ENCODE measurements at regions not wholly inside any gene's neighbourhood (a gene's known extent, or its start where the extent isn't known, plus 50 kb on each side); places are given as distances from the start of the nearest gene placed in this dataset.
"Not testable (repeated sequence)": the region's sequence is repeated elsewhere in the genome, so short reads cannot be mapped to it uniquely, and the experiment has no call there.

GRCh38 chr16:17559394-17559793 is 88.6 kb upstream of the XYLT1 start:
- no peaks in the 10 kb centered on the region for H3K36me3 ChIP-seq (ENCODE audit: control insufficient read depth, insufficient read depth, low read length)
- H3K27ac ChIP-seq (ENCODE audit: low read depth, low read length, severe bottlenecking) = no peak overlapping the region
- H3K9me3 ChIP-seq (ENCODE audit: control insufficient read depth, low read length) = no peaks in the 10 kb centered on the region
- no peak overlapping the region for H3K4me3 ChIP-seq (ENCODE audit: extremely low read depth, insufficient read depth, low read length, poor library complexity, severe bottlenecking)
- H3K4me1 ChIP-seq (ENCODE audit: control insufficient read depth, insufficient read depth, low read length, poor library complexity, severe bottlenecking) = no peaks in the 10 kb centered on the region
- WGBS, 2 experiments (ENCODE audit: insufficient coverage in 2 of 2) = 83 to 95% methylated on average over 5 to 6 of the region's 6 CpGs

GRCh38 chr16:17557949-17558348 is 87.2 kb upstream of the XYLT1 start:
- WGBS, 2 experiments (ENCODE audit: insufficient coverage in 2 of 2) = 89 to 100% methylated on average over 3 to 4 of the region's 5 CpGs
- no peaks in the 10 kb centered on the region for H3K4me1 ChIP-seq (ENCODE audit: control insufficient read depth, insufficient read depth, low read length, poor library complexity, severe bottlenecking)
- no peaks in the 10 kb centered on the region for H3K36me3 ChIP-seq (ENCODE audit: control insufficient read depth, insufficient read depth, low read length)
- no peak overlapping the region for H3K4me3 ChIP-seq (ENCODE audit: extremely low read depth, insufficient read depth, low read length, poor library complexity, severe bottlenecking)
- H3K9me3 ChIP-seq (ENCODE audit: control insufficient read depth, low read length) = no peaks in the 10 kb centered on the region
- no peak overlapping the region for H3K27ac ChIP-seq (ENCODE audit: low read depth, low read length, severe bottlenecking)

- 88 to 94% methylated on average over 4 to 8 of the region's 10 CpGs for WGBS, 2 experiments (ENCODE audit: insufficient coverage in 2 of 2)
- Histone ChIP-seq H3K4me3 (ENCODE audit: extremely low read depth, insufficient read depth, low read length, poor library complexity, severe bottlenecking) (no peak overlapping the region), H3K4me1 (ENCODE audit: control insufficient read depth, insufficient read depth, low read length, poor library complexity, severe bottlenecking) (no peaks in the 10 kb centered on the region)
Observed at GRCh38 chr16:17557480-17557879, 86.7 kb upstream of the XYLT1 start.

GRCh38 chr16:17556276-17557052 is 85.7 kb upstream of the XYLT1 start:
- Histone ChIP-seq H3K4me3 (ENCODE audit: extremely low read depth, insufficient read depth, low read length, poor library complexity, severe bottlenecking) (no peak overlapping the region), H3K9me3 (ENCODE audit: control insufficient read depth, low read length) (no peaks in the 10 kb centered on the region), H3K36me3 (ENCODE audit: control insufficient read depth, insufficient read depth, low read length) (no peaks in the 10 kb centered on the region), H3K27ac (ENCODE audit: low read depth, low read length, severe bottlenecking) (no peak overlapping the region), H3K4me1 (ENCODE audit: control insufficient read depth, insufficient read depth, low read length, poor library complexity, severe bottlenecking) (no peaks in the 10 kb centered on the region)
- 41 to 48% methylated on average over 4 to 6 of the region's 7 CpGs for WGBS, 2 experiments (ENCODE audit: insufficient coverage in 2 of 2)

More at GRCh38 chr16:17557480-17557879, 86.7 kb upstream of the XYLT1 start:
- Histone ChIP-seq H3K9me3 (ENCODE audit: control insufficient read depth, low read length) (no peaks in the 10 kb centered on the region), H3K27ac (ENCODE audit: low read depth, low read length, severe bottlenecking) (no peak overlapping the region), H3K36me3 (ENCODE audit: control insufficient read depth, insufficient read depth, low read length) (no peaks in the 10 kb centered on the region)

GRCh38 chr16:17555176-17555575 is 84.4 kb upstream of the XYLT1 start:
- WGBS, 2 experiments (ENCODE audit: insufficient coverage in 2 of 2) = 90 to 100% methylated on average over 1 to 3 of the region's 5 CpGs
- Histone ChIP-seq H3K36me3 (ENCODE audit: control insufficient read depth, insufficient read depth, low read length) (no peaks in the 10 kb centered on the region), H3K4me3 (ENCODE audit: extremely low read depth, insufficient read depth, low read length, poor library complexity, severe bottlenecking) (no peak overlapping the region), H3K4me1 (ENCODE audit: control insufficient read depth, insufficient read depth, low read length, poor library complexity, severe bottlenecking) (no peaks in the 10 kb centered on the region), H3K27ac (ENCODE audit: low read depth, low read length, severe bottlenecking) (no peak overlapping the region), H3K9me3 (ENCODE audit: control insufficient read depth, low read length) (no peaks in the 10 kb centered on the region)

- Histone ChIP-seq H3K36me3 (ENCODE audit: control insufficient read depth, insufficient read depth, low read length) (no peaks in the 10 kb centered on the region), H3K9me3 (ENCODE audit: control insufficient read depth, low read length) (no peaks in the 10 kb centered on the region), H3K4me3 (ENCODE audit: extremely low read depth, insufficient read depth, low read length, poor library complexity, severe bottlenecking) (no peak overlapping the region), H3K4me1 (ENCODE audit: control insufficient read depth, insufficient read depth, low read length, poor library complexity, severe bottlenecking) (no peaks in the 10 kb centered on the region), H3K27ac (ENCODE audit: low read depth, low read length, severe bottlenecking) (no peak overlapping the region)
- 94 to 95% methylated on average over 3 to 4 of the region's 5 CpGs for WGBS, 2 experiments (ENCODE audit: insufficient coverage in 2 of 2)
Observed at GRCh38 chr16:17552351-17552750, 81.6 kb upstream of the XYLT1 start.

- not testable (repeated sequence) for H3K4me1 ChIP-seq (ENCODE audit: control insufficient read depth, insufficient read depth, low read length, poor library complexity, severe bottlenecking); H3K27ac ChIP-seq (ENCODE audit: low read depth, low read length, severe bottlenecking); H3K36me3 ChIP-seq (ENCODE audit: control insufficient read depth, insufficient read depth, low read length); H3K4me3 ChIP-seq (ENCODE audit: extremely low read depth, insufficient read depth, low read length, poor library complexity, severe bottlenecking); H3K9me3 ChIP-seq (ENCODE audit: control insufficient read depth, low read length)
- WGBS, 2 experiments (ENCODE audit: insufficient coverage in 2 of 2) = 86 to 91% methylated on average over 6 of the region's 6 CpGs
Observed at GRCh38 chr16:17551682-17552081, 80.9 kb upstream of the XYLT1 start.

- whole genome bisulfite sequencing, 2 experiments (ENCODE audit: insufficient coverage in 2 of 2) = 89 to 91% methylated on average over 4 of the region's 4 CpGs
- H3K4me3 ChIP-seq (ENCODE audit: extremely low read depth, insufficient read depth, low read length, poor library complexity, severe bottlenecking) = no peak overlapping the region
Observed at GRCh38 chr16:17548825-17549224, 78.1 kb upstream of the XYLT1 start.

GRCh38 chr16:17544785-17545184 is 74.0 kb upstream of the XYLT1 start:
- no peaks in the 10 kb centered on the region for H3K4me1 ChIP-seq (ENCODE audit: control insufficient read depth, insufficient read depth, low read length, poor library complexity, severe bottlenecking)
- no peak overlapping the region for H3K4me3 ChIP-seq (ENCODE audit: extremely low read depth, insufficient read depth, low read length, poor library complexity, severe bottlenecking)
- H3K36me3 ChIP-seq (ENCODE audit: control insufficient read depth, insufficient read depth, low read length) = no peaks in the 10 kb centered on the region
- 86 to 97% methylated on average over 3 of the region's 3 CpGs for WGBS, 2 experiments (ENCODE audit: insufficient coverage in 2 of 2)
- H3K9me3 ChIP-seq (ENCODE audit: control insufficient read depth, low read length) = no peaks in the 10 kb centered on the region
- no peak overlapping the region for H3K27ac ChIP-seq (ENCODE audit: low read depth, low read length, severe bottlenecking)

More at GRCh38 chr16:17548825-17549224, 78.1 kb upstream of the XYLT1 start:
- no peak overlapping the region for H3K27ac ChIP-seq (ENCODE audit: low read depth, low read length, severe bottlenecking)
- no peaks in the 10 kb centered on the region for H3K36me3 ChIP-seq (ENCODE audit: control insufficient read depth, insufficient read depth, low read length)
- no peaks in the 10 kb centered on the region for H3K9me3 ChIP-seq (ENCODE audit: control insufficient read depth, low read length)
- H3K4me1 ChIP-seq (ENCODE audit: control insufficient read depth, insufficient read depth, low read length, poor library complexity, severe bottlenecking) = no peaks in the 10 kb centered on the region

GRCh38 chr16:17544304-17544703 is 73.5 kb upstream of the XYLT1 start:
- Histone ChIP-seq H3K4me1 (ENCODE audit: control insufficient read depth, insufficient read depth, low read length, poor library complexity, severe bottlenecking) (no peaks in the 10 kb centered on the region), H3K27ac (ENCODE audit: low read depth, low read length, severe bottlenecking) (no peak overlapping the region), H3K36me3 (ENCODE audit: control insufficient read depth, insufficient read depth, low read length) (no peaks in the 10 kb centered on the region), H3K4me3 (ENCODE audit: extremely low read depth, insufficient read depth, low read length, poor library complexity, severe bottlenecking) (no peak overlapping the region), H3K9me3 (ENCODE audit: control insufficient read depth, low read length) (no peaks in the 10 kb centered on the region)
- 89 to 94% methylated on average over 1 to 2 of the region's 2 CpGs for WGBS, 2 experiments (ENCODE audit: insufficient coverage in 2 of 2)

GRCh38 chr16:17543073-17543472 is 72.3 kb upstream of the XYLT1 start:
- H3K4me3 ChIP-seq (ENCODE audit: extremely low read depth, insufficient read depth, low read length, poor library complexity, severe bottlenecking) = no peak overlapping the region
- no peak overlapping the region for H3K27ac ChIP-seq (ENCODE audit: low read depth, low read length, severe bottlenecking)
- 90 to 100% methylated on average over 1 of the region's 2 CpGs for WGBS, 2 experiments (ENCODE audit: insufficient coverage in 2 of 2)

More at GRCh38 chr16:17543073-17543472, 72.3 kb upstream of the XYLT1 start:
- no peaks in the 10 kb centered on the region for H3K36me3 ChIP-seq (ENCODE audit: control insufficient read depth, insufficient read depth, low read length)
- no peaks in the 10 kb centered on the region for H3K9me3 ChIP-seq (ENCODE audit: control insufficient read depth, low read length)
- H3K4me1 ChIP-seq (ENCODE audit: control insufficient read depth, insufficient read depth, low read length, poor library complexity, severe bottlenecking) = no peaks in the 10 kb centered on the region

All from mesodermal cell (in vitro differentiated cells).